ENCODE measurements at regions not wholly inside any gene's neighbourhood (a gene's known extent, or its start where the extent isn't known, plus 50 kb on each side); places are given as distances from the start of the nearest gene placed in this dataset.

- Histone ChIP-seq H3K9me3 (ENCODE audit: control insufficient read depth, insufficient read depth, low read depth, low read length) (no peaks in the 10 kb centered on the region), H3K27ac (ENCODE audit: extremely low read depth, low read depth, low read length) (no peak overlapping the region), H3K4me3 (ENCODE audit: low read depth, low read length) (no peak overlapping the region), H3K36me3 (ENCODE audit: control insufficient read depth in 2 of 2, insufficient read depth in 1 of 2, low read length in 2 of 2) (no peaks in the 10 kb centered on the region), H3K4me1 (ENCODE audit: control insufficient read depth, insufficient read depth, low read length) (no peaks in the 10 kb centered on the region)
- CTCF ChIA-PET = no interaction called here
- POLR2A ChIA-PET = no interaction called here
- TF ChIP-seq ZNF658 (tag by site-specific recombination; IDR thresholded peaks at IDR 0.05) (no peak), ZNF112 (tag by site-specific recombination; IDR thresholded peaks at IDR 0.05) (no peak), ZNF544 (tag by site-specific recombination; IDR thresholded peaks at IDR 0.05) (no peak), ZNF837 (tag by site-specific recombination; IDR thresholded peaks at IDR 0.05) (no peak), PBX3 (CRISPR knock-in tag; IDR thresholded peaks at IDR 0.05) (no peak), ZNF174 (tag by site-specific recombination; IDR thresholded peaks at IDR 0.05) (no peak)
These were observed 256.9 kb upstream of the PTPRD start for GRCh38 chr9:10869687-10870086.

GRCh38 chr9:10873999-10874398, 261.2 kb upstream of the PTPRD start:
- no peak overlapping the region for H3K27ac ChIP-seq (ENCODE audit: extremely low read depth, low read depth, low read length)
- H3K4me3 ChIP-seq (ENCODE audit: low read depth, low read length) = no peak overlapping the region
- H3K9me3 ChIP-seq (ENCODE audit: control insufficient read depth, insufficient read depth, low read depth, low read length) = no peaks in the 10 kb centered on the region
- ChIA-PET POLR2A (no interaction called here), CTCF (no interaction called here)
- no peaks in the 10 kb centered on the region for H3K36me3 ChIP-seq (ENCODE audit: control insufficient read depth in 2 of 2, insufficient read depth in 1 of 2, low read length in 2 of 2)
- TF ChIP-seq ZNF692 (tag by site-specific recombination; IDR thresholded peaks at IDR 0.05) = no peak
- TF ChIP-seq PATZ1 (tag by site-specific recombination; IDR thresholded peaks at IDR 0.05) = no peak
- TF ChIP-seq ZNF785 (tag by site-specific recombination; IDR thresholded peaks at IDR 0.05) = no peak
- TF ChIP-seq ZBTB1 (tag by site-specific recombination; IDR thresholded peaks at IDR 0.05) = no peak
- TF ChIP-seq MZF1 (tag by site-specific recombination; IDR thresholded peaks at IDR 0.05; ENCODE audit: borderline replicate concordance) = no peak
- TF ChIP-seq ZNF248 (tag by site-specific recombination; IDR thresholded peaks at IDR 0.05) = no peak
- no peak for TF ChIP-seq ZNF302 (tag by site-specific recombination; IDR thresholded peaks at IDR 0.05; ENCODE audit: low read depth)
- TF ChIP-seq BCL11A (tag by site-specific recombination; IDR thresholded peaks at IDR 0.05; ENCODE audit: low read depth) = no peak
- no peak for TF ChIP-seq ZNF707 (tag by site-specific recombination; IDR thresholded peaks at IDR 0.05)
- TF ChIP-seq ZNF19 (tag by site-specific recombination; IDR thresholded peaks at IDR 0.05; ENCODE audit: low read depth) = no peak
- no peak for TF ChIP-seq ZSCAN16 (tag by site-specific recombination; IDR thresholded peaks at IDR 0.05)
- TF ChIP-seq ZFP37 (tag by site-specific recombination; IDR thresholded peaks at IDR 0.05) = no peak
- TF ChIP-seq ZNF239 (tag by site-specific recombination; IDR thresholded peaks at IDR 0.05) = no peak
- TF ChIP-seq ZNF624 (tag by site-specific recombination; IDR thresholded peaks at IDR 0.05) = no peak
- TF ChIP-seq ZSCAN23 (tag by site-specific recombination; IDR thresholded peaks at IDR 0.05) = no peak
- no peak for TF ChIP-seq HIC1 (tag by site-specific recombination; IDR thresholded peaks at IDR 0.05)
- TF ChIP-seq ZNF169 (tag by site-specific recombination; IDR thresholded peaks at IDR 0.05) = no peak
- no peak for TF ChIP-seq ZNF311 (tag by site-specific recombination; IDR thresholded peaks at IDR 0.05; ENCODE audit: borderline replicate concordance)
- TF ChIP-seq ZNF202 (tag by site-specific recombination; IDR thresholded peaks at IDR 0.05; ENCODE audit: borderline replicate concordance) = no peak
- TF ChIP-seq ZNF513 (tag by site-specific recombination; IDR thresholded peaks at IDR 0.05) = no peak
- no peaks in the 10 kb centered on the region for H3K4me1 ChIP-seq (ENCODE audit: control insufficient read depth, insufficient read depth, low read length)

Data from HEK293 (cell line).